K562 (cell line): ENCODE measurements at regions not wholly inside any gene's neighbourhood (a gene's known extent, or its start where the extent isn't known, plus 50 kb on each side); places are given as distances from the start of the nearest gene placed in this dataset.
"Not testable (repeated sequence)": the region's sequence is repeated elsewhere in the genome, so short reads cannot be mapped to it uniquely, and the experiment has no call there.

ENCODE experiments used
- ATAC-seq: fragments of 200-7000 bp; cut with Tn5 transposase; 3 replicates; pipeline ENCODE4 v1.9.1; 2020; ENCODE audit warnings: moderate library complexity
- BruUV-seq: library from RNA; stranded (reverse); fragments of 400-500 nt; replicated peaks from 2 replicates; lab custom pipeline; 2021; lab: Mats Ljungman, UMichigan
- CTCF ChIA-PET: fragments of 300-600 bp; formaldehyde crosslinking; extraction: SDS; loops from one replicate; lab custom pipeline; 2021; ENCODE audit warnings: low intra/inter-chr PET ratio; lab: Yijun Ruan, JAX
- POLR2A ChIA-PET: fragments of 300-600, 350-650 bp; sonication (Branson Sonifier 250); formaldehyde crosslinking; extraction: SDS; loops from one replicate; lab custom pipeline; 2021; ENCODE audit warnings: antibody characterized with exemption, inconsistent platforms; lab: Yijun Ruan, JAX
- DNase-seq, 4 experiments: peaks; one replicate each; pipeline versions ENCODE4 v3.0.0 to v3.0.0-alpha.2; 2011 to 2018; ENCODE audit warnings: low spot score in 3 of 4, mixed read lengths in 3 of 4; ENCODE audit errors: extremely low read depth in 1 of 4
- FAIRE-seq: peaks from 2 replicates; lab custom pipeline; 2011; peaks lifted over from hg19 to GRCh38; lab: Jason Lieb, UNC
- H2AFZ ChIP-seq: 2 replicates; pipeline ENCODE4 v1.6.0; 2011; ENCODE audit warnings: low read depth, low read length, control low read depth, inconsistent platforms
- H3K27ac ChIP-seq: fragments of 200-600 bp; 3 replicates; pipeline ENCODE4 v1.8.0; 2011; ENCODE audit warnings: low read depth, mild to moderate bottlenecking, control low read depth, inconsistent platforms, low read length, moderate library complexity, mixed read lengths; ENCODE audit errors: extremely low read depth
- H3K27me3 ChIP-seq, 2 experiments: fragments of 300-600 bp in 1 of 2; 2 replicates in 1 of 2; 3 replicates in 1 of 2; pipeline versions ENCODE4 v1.6.0 to v1.8.0; 2011; ENCODE audit warnings: inconsistent platforms in 2 of 2, low read length in 2 of 2, mild to moderate bottlenecking in 1 of 2, mixed read lengths in 1 of 2, moderate library complexity in 1 of 2; ENCODE audit not compliant: control insufficient read depth in 2 of 2, insufficient read depth in 2 of 2
- H3K36me3 ChIP-seq: fragments of 300-600 bp; 3 replicates; pipeline ENCODE4 v1.8.0; 2011; ENCODE audit warnings: mild to moderate bottlenecking, low read length, inconsistent platforms; ENCODE audit not compliant: control insufficient read depth, insufficient read depth
- H3K4me1 ChIP-seq, 2 experiments: fragments of 200-600 bp in 1 of 2; replicated peaks in 1 of 2; 2 replicates in 1 of 2; 3 replicates in 1 of 2; pipeline versions ENCODE4 v1.5.1 to v1.8.0; 2011; ENCODE audit warnings: inconsistent platforms in 2 of 2, low read length in 2 of 2, mild to moderate bottlenecking in 1 of 2, mixed read lengths in 1 of 2, moderate library complexity in 1 of 2; ENCODE audit not compliant: control insufficient read depth in 2 of 2, insufficient read depth in 2 of 2
- H3K4me2 ChIP-seq: 2 replicates; pipeline ENCODE4 v1.6.1; 2011; ENCODE audit warnings: low read length, control low read depth, inconsistent platforms, mixed read lengths; ENCODE audit not compliant: insufficient read depth
- H3K4me3 ChIP-seq: fragments of 200-600 bp; sonication (generic), shearing (Covaris generic); 2 replicates; pipeline ENCODE4 v1.5.1; 2016; ENCODE audit warnings: control low read depth, inconsistent platforms
- H3K79me2 ChIP-seq: fragments of 200-600 bp; 3 replicates; pipeline ENCODE4 v1.8.0; 2011; ENCODE audit warnings: low read length, inconsistent platforms; ENCODE audit not compliant: control insufficient read depth, insufficient read depth
- H3K9ac ChIP-seq, 2 experiments: 2 replicates each; pipeline versions ENCODE4 v1.6.0 to v1.6.1; 2011; ENCODE audit warnings: low read depth in 2 of 2, low read length in 2 of 2, control low read depth in 1 of 2, inconsistent platforms in 1 of 2, mild to moderate bottlenecking in 1 of 2, mixed read lengths in 1 of 2; ENCODE audit not compliant: insufficient read depth in 1 of 2
- H3K9me1 ChIP-seq: one replicate; pipeline ENCODE4 v1.6.0; 2011; ENCODE audit warnings: inconsistent platforms, mild to moderate bottlenecking, low read length, moderate library complexity; ENCODE audit not compliant: control insufficient read depth, insufficient read depth
- H3K9me3 ChIP-seq: replicated peaks from 2 replicates; pipeline ENCODE4 v1.5.1; 2011; ENCODE audit warnings: low read depth, low read length, inconsistent platforms; ENCODE audit not compliant: control insufficient read depth, insufficient read depth
- H4K20me1 ChIP-seq: replicated peaks from 2 replicates; pipeline ENCODE4 v1.6.1; 2011; ENCODE audit warnings: low read length, inconsistent platforms, mixed read lengths; ENCODE audit not compliant: control insufficient read depth, insufficient read depth
- MYC ChIP-seq, 2 experiments: fragments of 250-450 bp in 1 of 2; sonication (Bioruptor Pico) in 1 of 2; IDR thresholded peaks; 2 replicates each; pipeline versions ENCODE4 v1.5.1 to v1.6.1; 2012 to 2021; ENCODE audit warnings: low read depth in 2 of 2, borderline replicate concordance in 1 of 2, improper control_type of control experiment in 1 of 2, low read length in 1 of 2, mild to moderate bottlenecking in 1 of 2, moderate library complexity in 1 of 2
- WGBS: fragments of 100-300 bp; shearing (Covaris generic); methylation state at CpG from one replicate; pipeline ENCODE4 v1.1.6; 2016; ENCODE audit warnings: low coverage, mixed read lengths; ENCODE audit not compliant: insufficient coverage; ENCODE audit errors: missing lambda C conversion rate; 5-methylcytosine and 5-hydroxymethylcytosine counted together
- in situ Hi-C: fragments of 300-500 bp; cut with MboI; formaldehyde crosslinking; loops from 4 replicates; pipeline ENCODE4 v1.15.0; 2018; ENCODE audit warnings: inconsistent platforms, mixed read lengths
- intact Hi-C: fragments of 100-400 bp; cut with micrococcal nuclease; formaldehyde crosslinking; loops from 2 replicates; pipeline ENCODE4 v1.14.2; 2022

DNA sequence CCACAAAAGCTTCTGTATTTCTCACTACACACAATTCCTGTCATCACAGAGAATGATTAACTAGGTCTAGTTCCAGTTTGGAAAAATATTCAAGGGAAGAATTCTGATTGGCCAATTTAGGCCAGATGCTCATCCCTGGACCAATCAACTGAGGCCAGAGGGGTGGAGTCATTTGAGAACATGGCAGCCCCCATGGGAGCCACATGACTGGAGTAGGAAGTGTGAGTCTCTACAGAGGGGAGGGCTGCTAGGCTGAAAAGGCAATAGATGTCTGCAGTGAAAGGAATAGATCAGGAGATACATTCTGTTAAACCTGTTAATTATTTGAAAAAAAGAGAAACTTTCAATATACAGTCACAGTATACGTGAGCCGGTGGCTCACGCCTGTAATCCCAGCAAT, 125.2 kb downstream of the UNC93B1 start (continued):
- peak; percentile 54 for TF ChIP-seq MYC (IDR thresholded peaks at IDR 0.05; ENCODE audit: low read depth, low read length)
- not testable (repeated sequence) for TF ChIP-seq MYC (CRISPR knock-in tag; IDR thresholded peaks at IDR 0.05; ENCODE audit: borderline replicate concordance, low read depth)

DNA sequence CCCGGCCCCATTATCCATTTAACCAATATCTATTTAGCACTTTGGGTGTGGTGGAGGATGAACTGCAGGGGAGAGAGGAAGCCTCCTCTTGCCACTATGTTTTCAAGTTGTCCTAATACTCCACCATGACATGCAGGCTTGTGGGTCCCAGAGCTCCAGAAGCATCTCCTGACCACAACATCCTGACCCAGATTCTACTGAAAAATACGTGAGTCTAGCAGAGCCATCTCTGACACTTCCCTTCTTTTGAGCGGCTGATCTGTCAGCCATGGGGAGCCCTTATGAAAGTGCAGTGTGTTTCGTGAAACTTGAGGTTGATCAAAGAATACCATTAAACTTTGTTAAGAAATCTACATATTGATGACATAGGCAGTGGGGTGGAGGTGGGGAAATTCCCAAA, 126.6 kb downstream of the UNC93B1 start:
- H3K9ac ChIP-seq, H3K4me1 ChIP-seq, CTCF ChIA-PET, H3K4me2 ChIP-seq, H3K4me3 ChIP-seq, POLR2A ChIA-PET, BruUV-seq, FAIRE-seq, H3K36me3 ChIP-seq, ATAC-seq, in situ Hi-C loops, DNase-seq, H4K20me1 ChIP-seq, H3K27ac ChIP-seq, H3K9me3 ChIP-seq, H3K79me2 ChIP-seq, H3K27me3 ChIP-seq, H3K9me1 ChIP-seq, intact Hi-C loops, H2AFZ ChIP-seq: not testable (repeated sequence)
- WGBS, result 0% methylated on average over 3 of the region's 4 CpGs

DNA sequence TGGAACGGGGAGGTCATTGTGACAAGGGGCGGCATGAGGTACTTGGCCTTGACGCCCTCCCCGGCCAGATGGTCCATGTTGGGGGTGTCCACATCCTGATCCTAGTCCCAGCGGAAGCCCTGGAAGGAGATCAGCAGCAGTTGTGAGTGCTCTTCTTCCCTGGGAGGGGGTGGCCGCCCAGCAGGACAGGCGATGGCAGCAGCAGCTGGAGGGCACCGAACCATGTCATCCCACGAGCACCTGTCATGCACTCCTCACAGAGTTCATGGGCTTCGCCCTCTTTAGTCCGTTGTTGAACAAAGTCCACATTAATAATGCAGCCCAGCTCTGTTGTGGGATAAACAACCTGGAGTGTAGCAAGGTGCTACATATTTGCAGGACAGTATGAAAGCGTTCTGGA, 130.7 kb downstream of the UNC93B1 start:
- H3K27me3 ChIP-seq, H4K20me1 ChIP-seq, H3K4me1 ChIP-seq, H3K4me3 ChIP-seq, H2AFZ ChIP-seq, H3K4me2 ChIP-seq, ATAC-seq, DNase-seq, H3K9me1 ChIP-seq, in situ Hi-C loops, H3K9me3 ChIP-seq, BruUV-seq, H3K36me3 ChIP-seq, H3K27ac ChIP-seq, POLR2A ChIA-PET, FAIRE-seq, intact Hi-C loops, H3K79me2 ChIP-seq, CTCF ChIA-PET, H3K9ac ChIP-seq: not testable (repeated sequence)
- WGBS, result 4% methylated on average over 12 of the region's 12 CpGs

DNA sequence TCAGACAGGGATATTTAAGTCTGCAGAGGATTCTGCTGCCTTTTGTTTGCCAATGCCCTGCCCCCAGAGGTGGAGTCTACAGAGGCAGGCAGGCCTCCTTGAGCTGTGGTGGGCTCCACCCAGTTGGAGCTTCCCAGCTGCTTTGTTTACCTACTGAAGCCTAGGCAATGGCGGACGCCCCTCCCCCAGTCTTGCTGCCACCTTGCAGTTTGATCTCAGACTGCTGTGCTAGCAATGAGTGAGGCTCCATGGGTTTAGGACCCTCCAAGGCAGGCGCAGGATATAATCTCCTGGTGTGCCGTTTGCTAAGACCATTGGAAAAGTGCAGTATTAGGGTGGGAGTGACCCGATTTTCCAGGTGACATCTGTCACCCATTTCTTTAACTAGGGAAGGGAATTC, 132.7 kb downstream of the UNC93B1 start:
- H3K4me1 ChIP-seq, ATAC-seq, H3K4me3 ChIP-seq, H3K27me3 ChIP-seq, H2AFZ ChIP-seq, H3K36me3 ChIP-seq, H3K9me3 ChIP-seq, intact Hi-C loops, in situ Hi-C loops, H3K9me1 ChIP-seq, H3K9ac ChIP-seq, DNase-seq, H3K4me2 ChIP-seq, H4K20me1 ChIP-seq, BruUV-seq, CTCF ChIA-PET, FAIRE-seq, POLR2A ChIA-PET, H3K27ac ChIP-seq, H3K79me2 ChIP-seq: not testable (repeated sequence)
- WGBS, result 0% methylated on average over 3 of the region's 5 CpGs
